NCI-H82 treated with DMSO at 0.1 percent for 48 hours (cell line): ENCODE measurements at regions not wholly inside any gene's neighbourhood (a gene's known extent, or its start where the extent isn't known, plus 50 kb on each side); places are given as distances from the start of the nearest gene placed in this dataset.
"Not testable (repeated sequence)": the region's sequence is repeated elsewhere in the genome, so short reads cannot be mapped to it uniquely, and the experiment has no call there.

Experiments
- DNase-seq: peaks from one replicate; lab custom pipeline; 2025; ENCODE audit not compliant: unreplicated experiment; lab: John Stamatoyannopoulos, UW

DNA sequence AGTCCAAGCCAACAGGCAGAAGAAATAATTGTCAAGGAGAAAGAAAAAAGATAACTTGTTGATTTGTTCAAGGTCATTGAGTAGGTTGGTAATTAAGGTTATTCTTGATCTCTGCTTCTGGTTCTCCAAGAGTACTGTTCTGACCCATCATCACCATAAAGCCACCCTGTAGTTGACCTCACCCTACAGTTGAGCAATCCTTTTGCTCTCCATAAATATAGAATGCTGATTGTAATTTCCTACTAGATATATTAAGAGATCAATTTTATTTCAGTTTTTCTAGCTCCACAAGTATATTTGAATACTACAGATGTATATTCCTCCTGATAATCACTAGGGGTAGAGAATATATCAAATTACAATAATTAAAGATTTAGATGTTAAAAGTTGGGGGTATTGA is 350.5 kb upstream of the PDE3A start:
- no peak for DNase-seq

DNA sequence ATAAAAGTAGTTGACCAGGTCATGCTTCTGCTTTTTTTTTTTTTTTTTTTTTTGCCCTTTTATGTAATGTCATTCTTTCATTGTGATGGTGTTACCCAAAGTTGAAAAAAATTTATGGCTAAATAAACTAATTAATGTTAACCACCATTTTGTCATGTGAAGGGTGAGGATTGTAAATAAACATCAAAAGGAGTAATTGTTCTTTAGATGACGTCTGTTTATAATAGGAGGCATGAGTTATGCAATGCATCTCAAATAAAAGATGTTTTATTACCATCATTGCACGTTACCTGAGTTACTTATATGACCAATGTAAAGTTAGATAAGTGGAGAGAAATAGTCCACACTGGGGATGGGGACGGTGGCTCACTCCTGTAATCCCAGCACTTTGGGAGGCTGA is 349.9 kb upstream of the PDE3A start:
- no peak for DNase-seq

DNA sequence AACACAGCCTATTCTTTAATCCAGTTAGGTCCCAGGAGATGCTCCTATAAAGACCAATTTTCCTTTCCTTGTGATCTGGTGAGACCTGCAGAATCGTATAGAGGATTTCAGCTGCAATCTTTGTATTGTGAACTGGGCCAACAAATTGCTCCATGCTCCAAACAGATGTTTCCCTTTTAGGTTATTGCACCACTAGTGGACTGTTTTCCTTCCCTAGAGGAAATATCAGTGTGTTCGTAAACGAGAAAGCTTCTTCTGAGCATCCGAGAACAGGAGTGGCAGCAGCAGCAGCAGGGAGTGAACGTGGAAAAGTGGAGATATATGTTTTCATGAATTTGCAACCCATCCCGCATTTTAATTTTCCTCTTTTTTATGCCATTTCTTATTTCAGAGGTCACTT is 344.1 kb upstream of the PDE3A start:
- no peak for DNase-seq

DNA sequence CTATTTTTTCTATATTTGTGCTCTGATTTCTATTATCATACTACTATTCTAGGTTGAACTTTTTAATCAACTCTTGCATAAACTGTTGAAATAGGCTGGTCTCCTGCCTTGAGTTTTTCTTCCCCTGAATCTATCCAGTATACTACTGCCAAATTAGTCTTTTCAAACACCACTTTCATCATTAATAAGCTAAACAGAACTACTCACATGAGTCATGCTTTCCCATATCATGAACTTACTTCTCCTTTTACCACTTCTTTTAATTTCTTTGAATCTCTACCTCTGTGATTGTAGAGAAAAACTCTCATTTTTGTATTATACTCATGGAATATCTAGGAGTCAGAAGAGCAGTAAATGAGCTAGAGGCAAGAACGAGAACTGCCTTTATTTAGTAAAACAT is 340.3 kb upstream of the PDE3A start:
- no peak for DNase-seq

DNA sequence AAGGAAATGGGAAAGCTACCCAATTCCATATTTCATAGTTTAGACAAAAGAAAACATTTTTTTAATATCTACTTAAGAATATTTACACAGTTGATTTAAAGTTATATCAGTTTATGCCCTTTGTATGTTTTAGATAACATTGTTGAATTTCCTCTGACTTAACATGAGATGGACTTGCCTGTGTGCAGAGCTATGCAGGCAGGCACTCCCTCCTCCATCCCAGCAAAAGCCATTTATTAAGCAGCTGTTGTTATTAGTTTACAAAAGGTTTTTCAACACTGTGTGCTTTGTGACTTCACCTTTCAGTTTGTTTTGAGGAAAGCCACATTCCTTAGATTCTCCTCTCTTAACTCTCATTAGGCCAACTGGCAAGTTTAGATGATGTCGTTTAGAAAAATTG is 337.5 kb upstream of the PDE3A start:
- DNase-seq = no peak

DNA sequence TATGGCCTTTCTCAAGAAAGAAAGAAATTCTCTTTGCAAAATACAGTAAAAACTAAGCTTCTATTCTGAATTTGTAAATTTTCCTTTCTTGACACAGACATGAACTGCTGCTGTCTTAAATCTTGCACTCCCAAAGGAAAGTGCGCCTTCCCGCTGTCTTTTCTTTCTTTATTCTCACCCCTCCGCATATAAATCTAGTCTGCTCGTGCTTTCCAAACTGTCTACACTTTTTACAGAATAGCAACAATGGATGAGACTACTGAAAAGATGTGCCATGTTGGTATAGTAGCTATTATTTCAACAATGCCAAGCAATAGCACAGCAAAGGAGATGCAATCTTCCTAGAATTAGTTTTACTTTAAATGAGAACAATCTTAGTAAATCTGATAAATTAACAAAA is 328.8 kb upstream of the PDE3A start:
- no peak for DNase-seq

DNA sequence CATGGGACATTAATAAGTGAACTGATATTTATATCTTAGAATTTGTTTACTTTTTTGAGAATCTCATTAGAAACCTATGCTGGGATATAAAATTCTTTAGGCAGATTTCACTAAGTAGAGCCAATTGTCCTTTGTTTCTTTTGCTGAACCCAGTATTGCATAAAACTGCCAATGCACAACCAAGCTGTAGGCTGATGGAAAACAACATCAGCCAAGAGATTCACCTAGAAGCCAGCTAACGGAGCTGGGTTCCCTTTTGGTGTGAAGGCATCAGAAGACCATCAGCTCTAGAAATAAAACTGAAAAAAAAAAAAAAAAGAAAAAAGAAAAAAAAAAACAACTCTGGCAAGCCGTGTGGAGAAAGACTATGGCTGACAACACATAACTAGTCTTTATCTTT is 328.2 kb upstream of the PDE3A start:
- DNase-seq = no peak

DNA sequence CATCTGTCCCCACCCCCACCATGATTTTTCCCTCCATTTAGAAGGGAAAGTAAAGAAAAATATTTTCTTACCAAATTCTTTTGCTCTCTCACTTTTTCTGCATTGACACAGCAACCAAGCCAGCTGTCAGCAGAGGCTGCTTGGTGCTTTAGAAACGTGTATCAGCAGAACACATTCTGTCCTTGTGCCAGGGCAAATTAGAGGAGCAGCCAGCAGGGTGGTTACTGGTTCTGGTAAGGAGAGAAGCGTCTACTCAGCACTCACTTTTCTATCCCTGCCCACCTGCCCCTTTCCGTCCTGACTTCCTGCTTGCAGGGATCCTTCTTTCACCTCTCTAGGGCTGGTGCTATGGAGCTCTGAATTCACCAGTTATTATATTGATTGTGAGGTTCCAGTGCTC is 327.5 kb upstream of the PDE3A start:
- no peak for DNase-seq

DNA sequence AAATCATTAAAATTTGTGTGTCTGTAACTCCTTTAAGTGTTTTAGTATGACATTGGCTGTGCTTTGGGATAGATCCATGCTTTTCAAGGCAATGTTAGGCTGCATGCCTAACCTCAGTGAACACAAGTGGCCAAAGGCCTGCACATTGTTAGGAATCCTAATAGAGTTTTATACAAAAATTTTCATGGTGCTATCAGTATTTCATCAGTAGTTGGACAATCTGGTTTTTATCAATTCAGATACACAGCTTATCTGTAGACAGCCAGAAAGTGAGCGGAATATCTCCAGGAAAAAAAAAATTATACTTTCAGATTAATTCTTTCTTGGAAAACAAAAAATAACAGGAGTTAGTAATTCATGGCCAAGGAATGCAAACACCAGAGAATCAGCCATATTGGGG is 324.0 kb upstream of the PDE3A start:
- DNase-seq = no peak

DNA sequence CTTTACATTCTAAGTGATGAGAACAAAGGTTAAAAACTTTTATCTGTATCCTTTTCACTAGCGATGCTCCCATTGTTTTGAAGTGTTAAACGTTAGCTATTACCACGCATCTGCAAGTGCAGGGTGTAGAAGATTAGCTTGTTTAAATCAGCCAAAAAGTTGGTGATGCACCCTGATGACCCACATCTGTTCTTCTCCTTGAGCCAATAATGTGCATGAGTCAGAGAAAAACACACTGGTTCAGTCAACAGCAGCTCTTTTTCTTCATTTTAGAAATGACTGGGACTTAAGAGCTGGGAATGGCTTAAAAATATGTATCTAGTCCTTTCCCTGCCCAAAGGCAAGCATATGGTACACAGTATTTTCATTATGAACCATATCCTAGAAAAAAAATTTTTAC is 323.5 kb upstream of the PDE3A start:
- no peak for DNase-seq

DNA sequence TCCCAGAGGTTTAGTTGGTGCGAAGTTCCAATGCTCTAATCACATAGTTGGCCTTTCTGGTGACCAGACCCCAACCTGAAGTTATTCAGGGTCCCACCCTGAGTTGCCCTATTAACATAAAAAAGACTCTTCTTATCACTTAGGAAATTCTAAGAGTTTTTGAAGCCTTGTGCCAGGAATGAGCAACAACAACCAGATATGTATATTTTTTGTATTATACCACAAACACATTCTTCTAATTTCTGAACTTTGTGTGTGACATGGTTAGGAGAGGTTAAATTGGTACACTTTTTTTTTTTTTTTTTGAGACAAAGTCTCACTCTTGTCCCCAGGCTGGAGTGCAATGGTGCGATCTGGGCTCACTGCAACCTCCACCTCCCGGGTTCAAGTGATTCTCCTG is 320.4 kb upstream of the PDE3A start:
- DNase-seq = no peak

DNA sequence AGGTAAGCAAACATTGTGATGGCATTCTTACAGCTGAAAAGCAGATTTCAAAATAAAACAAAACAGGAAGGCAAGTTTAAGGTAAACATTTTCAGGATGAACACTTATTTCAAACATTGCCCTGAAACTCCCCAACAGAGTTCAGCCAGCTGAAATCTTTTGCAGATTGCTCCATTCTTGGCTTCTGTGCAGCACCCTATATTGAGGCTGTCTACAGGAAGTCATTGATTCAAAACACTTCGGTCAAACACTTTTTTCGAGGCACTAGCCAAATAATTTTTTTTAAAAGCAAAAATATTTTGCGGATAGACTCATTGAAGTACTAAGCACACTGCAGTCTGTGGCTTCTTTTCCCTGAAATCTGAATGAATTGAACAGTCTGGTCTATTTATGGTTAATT is 318.1 kb upstream of the PDE3A start:
- DNase-seq = no peak

DNA sequence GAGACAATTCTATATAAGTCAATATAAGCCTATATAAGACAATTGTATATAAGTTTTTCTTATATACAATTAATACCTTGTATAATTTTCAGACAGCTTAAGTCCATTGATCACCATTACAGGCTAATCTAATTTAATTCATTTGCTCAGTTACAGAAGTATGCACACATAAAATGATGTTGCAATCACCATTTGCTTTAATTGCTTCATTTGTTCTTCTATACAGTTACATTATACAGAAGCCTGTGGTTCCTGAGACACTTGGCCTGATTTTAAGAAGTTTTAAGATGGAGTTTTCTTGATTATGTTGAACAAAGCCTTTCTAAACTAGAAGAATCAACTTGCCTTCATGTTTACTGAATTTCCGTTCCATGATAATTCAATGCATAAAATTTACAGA is 314.6 kb upstream of the PDE3A start:
- DNase-seq = no peak

DNA sequence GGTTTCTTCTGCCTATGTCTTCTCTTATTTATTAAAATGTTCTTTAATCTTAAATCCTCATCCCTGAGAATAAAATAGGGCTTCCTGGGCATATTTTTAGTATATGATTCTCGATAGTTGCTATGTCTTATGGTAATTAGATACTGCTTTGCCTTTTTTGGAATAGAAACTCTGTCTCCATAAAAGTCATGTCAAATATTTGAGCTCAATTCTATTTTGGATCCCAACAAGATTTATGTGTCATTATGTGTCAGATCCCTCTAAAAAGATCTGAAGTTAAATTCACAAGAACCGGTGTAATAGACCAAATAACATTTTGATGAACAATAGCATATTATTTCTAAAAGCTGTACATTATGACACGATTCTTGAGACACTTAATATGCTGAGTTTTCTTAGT is 312.5 kb upstream of the PDE3A start:
- no peak for DNase-seq

DNA sequence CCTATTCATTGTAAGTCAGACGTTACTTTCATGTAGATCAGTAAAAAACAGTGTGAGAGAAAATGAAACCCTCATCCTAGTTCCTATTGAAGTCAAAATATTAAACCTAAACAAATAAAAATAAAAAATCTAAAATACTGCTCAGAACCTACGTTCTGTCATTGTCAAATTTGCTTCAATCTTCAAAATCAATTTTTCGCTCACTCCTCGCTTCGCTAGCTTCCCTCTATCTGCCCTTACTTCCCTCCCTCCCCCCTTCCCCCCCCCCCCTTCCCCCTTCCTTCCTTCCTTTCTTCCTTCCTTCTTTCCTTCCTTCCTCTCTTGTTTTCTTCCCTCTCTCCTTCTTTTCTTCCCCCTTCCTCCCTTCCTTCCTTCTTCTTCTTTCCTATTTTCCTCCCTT is 310.9 kb upstream of the PDE3A start:
- DNase-seq = no peak

DNA sequence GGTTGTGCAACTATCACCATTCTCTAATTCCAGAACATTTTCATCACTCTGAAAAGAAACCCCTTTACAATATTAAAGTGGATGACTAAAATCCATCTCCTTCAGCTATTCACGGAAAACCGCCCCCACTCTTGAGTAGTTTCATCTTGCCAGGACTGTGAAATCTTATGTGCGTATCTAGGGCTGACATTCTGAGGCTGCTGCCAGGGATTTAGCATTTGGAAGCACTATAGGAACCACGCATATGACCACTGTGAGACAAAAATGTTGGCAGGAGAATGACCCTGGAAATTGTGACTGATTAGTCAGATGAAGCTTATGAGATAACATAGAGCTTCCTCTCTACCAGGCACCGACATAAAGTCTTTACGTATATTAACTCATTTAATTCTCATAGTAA is 305.2 kb upstream of the PDE3A start:
- DNase-seq = no peak

DNA sequence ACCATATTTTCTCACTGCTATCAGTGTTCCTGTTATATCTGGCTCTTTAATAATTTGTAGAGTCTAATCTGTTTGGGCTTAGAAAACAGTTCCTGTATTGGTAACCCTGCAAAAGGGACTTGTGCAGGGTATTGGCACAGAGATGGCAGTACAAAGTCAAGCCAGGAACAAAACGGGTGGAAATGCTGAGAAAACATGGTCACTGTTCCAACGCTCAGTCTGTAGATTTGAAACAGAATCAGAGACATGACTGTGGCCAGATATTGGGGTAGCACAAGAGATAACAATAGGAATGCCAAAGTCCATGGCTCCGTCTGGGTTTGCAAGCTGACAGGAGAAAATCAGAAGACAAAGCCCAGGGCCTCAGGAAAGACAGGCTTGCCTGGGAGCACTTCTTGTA is 290.7 kb upstream of the PDE3A start:
- DNase-seq = no peak

DNA sequence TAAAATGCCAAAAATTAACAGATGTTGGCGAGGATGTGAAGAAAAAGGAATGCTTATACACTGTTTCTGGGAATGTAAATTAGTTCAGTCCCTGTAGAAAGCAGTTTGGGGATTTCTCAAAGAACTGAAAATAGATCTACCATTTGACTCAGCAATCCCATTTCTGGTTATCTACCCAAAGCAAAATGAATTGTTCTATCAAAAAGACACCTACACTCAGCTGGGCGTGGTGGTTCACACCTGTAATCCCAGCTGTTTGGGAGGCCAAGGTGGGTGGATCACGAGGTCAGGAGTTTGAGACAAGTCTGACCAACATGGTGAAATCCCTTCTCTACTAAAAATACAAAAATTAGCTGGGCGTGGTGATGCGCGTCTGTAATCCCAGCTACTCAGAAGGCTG is 279.3 kb upstream of the PDE3A start:
- no peak for DNase-seq

DNA sequence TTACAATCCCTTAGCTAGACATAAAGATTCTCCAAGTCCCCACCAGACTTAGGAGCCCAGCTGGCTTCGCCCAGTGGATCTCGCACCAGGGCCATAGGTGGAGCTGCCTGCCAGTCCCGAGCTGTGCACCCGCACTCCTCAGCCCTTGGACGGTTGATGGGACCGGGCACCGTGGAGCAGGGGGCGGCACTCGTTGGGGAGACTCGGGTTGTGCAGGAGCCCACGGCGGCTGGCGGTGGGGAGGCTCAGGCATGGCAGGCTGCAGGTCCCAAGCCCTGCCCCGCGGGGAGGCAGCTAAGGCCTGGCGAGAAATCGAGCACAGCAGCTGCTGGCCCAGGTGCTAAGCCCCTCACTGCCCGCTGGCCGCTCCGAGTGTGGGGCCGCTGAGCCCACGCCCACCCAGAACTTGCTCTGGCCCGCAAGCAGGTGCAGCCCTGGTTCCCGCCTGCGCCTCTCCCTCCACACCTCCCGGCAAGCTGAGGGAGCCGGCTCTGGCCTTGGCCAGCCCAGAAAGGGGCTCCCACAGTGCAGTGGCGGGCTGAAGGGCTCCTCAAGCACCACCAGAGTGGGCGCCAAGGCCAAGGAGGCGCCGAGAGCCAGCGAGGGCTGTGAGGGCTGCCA is 275.0 kb upstream of the PDE3A start:
- DNase-seq = not testable (repeated sequence)

DNA sequence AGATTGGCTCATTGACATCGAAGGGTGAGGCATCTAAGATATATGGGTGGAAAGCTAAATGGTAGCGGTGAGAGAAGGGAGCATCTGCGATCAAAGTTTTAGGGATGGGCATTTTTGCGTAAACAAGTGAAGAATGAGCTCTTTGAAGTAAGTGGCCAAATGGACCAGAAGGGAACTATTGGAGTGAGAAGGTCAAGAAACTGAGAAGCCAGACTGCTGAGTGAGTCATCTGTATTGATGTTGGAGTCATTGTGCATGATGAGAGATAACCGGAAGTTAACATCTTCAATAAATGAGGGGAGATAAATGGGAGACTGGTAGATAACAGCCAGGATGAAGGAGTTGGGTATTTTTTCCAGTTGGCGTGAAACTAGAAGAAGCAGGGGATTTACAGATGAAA is 271.9 kb upstream of the PDE3A start:
- DNase-seq = no peak

DNA sequence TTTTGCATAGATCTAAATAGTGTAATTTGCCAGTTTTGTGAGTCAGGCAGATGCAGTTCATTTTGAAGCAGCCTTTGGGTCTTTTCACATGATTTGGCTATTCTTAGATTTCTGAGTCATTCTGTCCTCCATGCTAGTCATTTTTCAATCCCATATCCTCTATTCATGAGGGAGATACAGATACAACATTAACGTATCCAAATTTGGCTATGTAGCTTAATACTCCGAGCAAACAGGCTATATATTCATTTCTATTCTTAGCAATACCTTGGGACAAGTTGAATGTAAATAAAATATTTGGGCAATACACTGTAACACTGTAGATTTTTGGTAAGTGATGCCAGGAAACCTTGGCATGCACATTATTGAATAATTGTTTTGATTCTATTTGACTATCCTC is 270.7 kb upstream of the PDE3A start:
- DNase-seq = no peak

DNA sequence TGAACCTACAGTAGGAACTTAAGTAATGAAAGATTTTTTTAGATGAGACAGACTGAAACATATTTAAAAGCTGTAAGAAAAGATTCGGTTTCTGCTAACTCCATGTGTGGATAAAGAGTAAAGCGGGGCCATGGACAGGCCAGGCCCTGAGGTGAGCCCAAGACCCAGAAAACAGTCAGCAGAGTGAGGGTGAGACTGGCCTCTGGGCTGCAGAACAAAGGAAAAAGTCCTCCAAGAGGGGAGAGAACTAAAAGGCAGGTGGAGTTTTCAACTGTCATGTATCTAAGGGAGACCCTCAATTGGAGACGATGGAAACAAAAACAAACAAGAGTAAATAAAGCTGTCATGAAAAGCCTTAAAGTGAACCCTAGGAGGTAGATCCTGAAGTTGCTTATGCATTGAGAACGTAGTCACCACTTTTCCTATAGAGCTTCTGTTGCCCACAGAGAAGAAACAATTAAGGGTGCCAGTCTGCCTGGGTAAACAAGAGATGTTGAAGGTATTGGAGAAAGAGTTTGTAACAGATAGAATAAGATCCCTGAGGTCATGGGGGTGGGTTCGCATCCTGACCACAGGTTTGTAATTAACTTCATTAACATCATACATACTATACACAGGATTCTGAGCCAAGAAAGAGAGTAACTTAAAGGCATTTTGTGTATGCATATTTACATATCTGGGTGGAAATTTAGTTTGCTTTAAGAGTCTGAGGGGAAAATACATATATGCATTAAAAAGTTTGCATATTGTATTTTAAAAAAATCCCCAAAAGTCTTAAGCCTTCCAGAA is 268.7 kb upstream of the PDE3A start:
- no peak for DNase-seq

DNA sequence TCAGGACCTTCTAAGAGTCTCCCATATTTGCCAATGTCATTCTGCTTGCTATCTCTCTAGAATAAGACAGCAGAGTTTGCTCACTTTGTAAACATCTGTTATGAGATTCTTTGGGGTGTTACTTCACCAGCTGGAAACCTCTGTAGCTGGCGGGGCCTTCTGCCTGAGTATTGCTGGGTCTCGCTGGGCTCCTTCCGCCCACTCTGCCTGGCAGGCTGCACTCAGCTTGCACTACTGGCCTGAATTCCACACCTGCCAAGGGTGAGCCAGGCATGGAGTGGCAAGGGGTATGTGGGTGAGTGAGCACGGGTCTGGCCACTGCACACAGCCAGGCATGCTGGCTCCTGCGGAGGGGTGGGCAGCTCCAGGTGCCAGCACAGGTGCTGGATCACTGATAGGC is 267.3 kb upstream of the PDE3A start:
- DNase-seq = no peak
